CD4-positive, alpha-beta T cell treated with Interleukin-12 subunit alpha and Interleukin-12 subunit beta, for 1 hour (primary cell): ENCODE measurements at regions not wholly inside any gene's neighbourhood (a gene's known extent, or its start where the extent isn't known, plus 50 kb on each side); places are given as distances from the start of the nearest gene placed in this dataset.

Experiments
- DNase-seq: peaks from one replicate; pipeline ENCODE4 v3.0.0-alpha.2; 2020

GRCh38 chr2:155748131-155748530, 584.4 kb downstream of the NR4A2 start:
- no peak for DNase-seq

- no peak for DNase-seq
Observed at GRCh38 chr2:155747531-155747930, 585.0 kb downstream of the NR4A2 start.

GRCh38 chr2:155733091-155733853, 599.2 kb downstream of the NR4A2 start:
- DNase-seq = no peak

- DNase-seq = no peak
Observed at GRCh38 chr2:155730804-155731203, 601.7 kb downstream of the NR4A2 start.

GRCh38 chr2:155727187-155727895, 605.2 kb downstream of the NR4A2 start:
- DNase-seq = no peak

DNA sequence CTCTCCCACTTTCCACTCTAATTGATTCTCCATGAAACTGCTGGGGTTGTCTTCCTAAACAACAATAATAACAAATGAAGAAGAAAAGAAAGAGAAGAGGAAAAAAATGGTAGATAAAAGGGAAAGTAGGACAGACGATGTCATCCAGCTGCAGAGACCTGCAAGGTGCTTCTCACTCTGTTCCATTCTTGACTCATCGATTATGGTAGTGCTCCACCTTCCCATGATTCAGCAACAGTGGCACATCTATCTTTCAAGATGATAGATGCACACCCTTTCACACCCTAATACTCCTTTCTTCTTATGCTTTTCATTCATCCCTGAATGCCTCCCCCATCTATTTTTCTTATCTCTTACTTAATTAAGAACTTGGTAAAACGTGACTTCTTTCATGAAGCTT, 610.2 kb downstream of the NR4A2 start:
- DNase-seq = no peak

DNA sequence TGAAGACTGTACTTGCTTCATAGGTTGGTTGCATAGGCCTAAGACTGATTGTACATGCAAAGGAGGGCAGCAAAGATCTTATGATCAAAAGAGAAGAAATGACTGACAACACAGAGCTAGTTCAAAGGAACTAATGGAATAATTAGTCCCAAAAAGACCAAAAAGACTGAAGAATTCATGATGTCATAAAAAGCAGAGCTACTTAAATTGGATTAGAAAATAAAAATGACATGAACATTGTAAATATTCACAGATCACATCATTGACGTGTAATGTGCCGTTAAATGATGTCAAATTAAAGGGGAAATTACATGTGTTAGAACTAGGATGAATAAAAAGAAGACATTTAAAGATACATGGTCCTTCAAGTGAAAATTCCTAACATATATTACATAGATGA, 616.8 kb downstream of the NR4A2 start:
- no peak for DNase-seq

DNA sequence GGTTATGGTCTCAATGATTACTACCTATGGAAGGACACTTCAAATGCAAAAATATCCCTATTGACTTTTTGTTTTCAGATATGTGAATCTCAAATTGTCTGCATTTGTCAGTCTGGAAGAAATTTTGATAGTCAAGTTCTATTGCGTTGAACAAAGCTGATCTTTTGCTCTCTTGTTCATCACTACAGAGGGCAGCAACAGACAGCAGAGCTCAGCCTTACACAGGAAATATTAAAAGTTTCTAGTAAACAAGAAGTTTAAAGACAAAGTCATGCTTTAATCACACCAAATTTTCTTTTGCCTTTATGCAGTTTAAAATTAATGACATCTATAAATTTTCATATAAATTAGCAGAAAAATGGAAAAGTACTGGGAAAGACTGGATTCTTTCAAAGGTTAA, 617.5 kb downstream of the NR4A2 start:
- no peak for DNase-seq

- no peak for DNase-seq
Observed at GRCh38 chr2:155708071-155708470, 624.5 kb downstream of the NR4A2 start.

- DNase-seq = no peak
Observed at GRCh38 chr2:155703917-155704316, 628.6 kb downstream of the NR4A2 start.

- DNase-seq = no peak
Observed at GRCh38 chr2:155703048-155703447, 629.5 kb downstream of the NR4A2 start.

- DNase-seq = no peak
Observed at GRCh38 chr2:155701721-155702120, 630.8 kb downstream of the NR4A2 start.

DNA sequence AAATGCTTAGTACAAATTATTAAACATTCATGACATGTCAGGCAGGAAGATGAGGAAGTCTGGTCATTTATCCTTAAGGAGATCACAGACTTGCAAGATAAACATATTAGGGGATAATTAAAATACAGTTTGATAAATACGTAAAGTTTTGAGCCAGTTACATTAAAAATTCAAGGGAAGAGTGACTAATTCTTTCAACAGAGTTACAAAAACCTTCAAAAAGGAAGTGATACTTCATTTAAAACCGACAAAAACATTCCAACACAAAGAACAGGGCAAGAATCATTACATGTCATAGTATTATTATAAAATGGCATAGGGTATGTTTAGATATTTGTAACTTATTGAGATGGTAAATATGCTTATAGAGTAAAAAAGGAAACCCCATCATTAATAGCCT, 636.0 kb downstream of the NR4A2 start:
- no peak for DNase-seq

GRCh38 chr2:155695505-155695904, 637.0 kb downstream of the NR4A2 start:
- no peak for DNase-seq

- no peak for DNase-seq
Observed at GRCh38 chr2:155692856-155693255, 639.7 kb downstream of the NR4A2 start.

DNA sequence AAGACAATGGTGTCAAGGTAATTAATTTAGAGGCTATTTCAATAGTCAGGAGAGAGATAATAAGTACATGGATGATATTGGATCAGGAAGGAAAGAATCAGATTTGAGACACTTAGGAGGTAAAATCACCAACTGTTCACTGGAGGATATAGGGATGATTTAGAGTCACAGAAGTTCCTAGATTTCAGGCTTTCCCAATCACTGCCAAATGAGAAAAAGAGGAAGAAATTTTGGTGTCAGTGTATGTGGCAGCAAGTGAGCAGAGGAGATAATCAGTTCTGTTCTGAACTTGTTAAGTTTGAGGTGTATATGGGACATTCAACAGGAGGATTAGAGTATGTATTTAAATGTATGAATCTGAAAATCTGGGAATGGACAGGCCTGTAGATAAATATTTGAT, 640.4 kb downstream of the NR4A2 start:
- DNase-seq = no peak

GRCh38 chr2:155690785-155691184, 641.7 kb downstream of the NR4A2 start:
- DNase-seq = no peak

- no peak for DNase-seq
Observed at GRCh38 chr2:155689791-155690190, 642.7 kb downstream of the NR4A2 start.

- DNase-seq = no peak
Observed at GRCh38 chr2:155687181-155687580, 645.3 kb downstream of the NR4A2 start.

DNA sequence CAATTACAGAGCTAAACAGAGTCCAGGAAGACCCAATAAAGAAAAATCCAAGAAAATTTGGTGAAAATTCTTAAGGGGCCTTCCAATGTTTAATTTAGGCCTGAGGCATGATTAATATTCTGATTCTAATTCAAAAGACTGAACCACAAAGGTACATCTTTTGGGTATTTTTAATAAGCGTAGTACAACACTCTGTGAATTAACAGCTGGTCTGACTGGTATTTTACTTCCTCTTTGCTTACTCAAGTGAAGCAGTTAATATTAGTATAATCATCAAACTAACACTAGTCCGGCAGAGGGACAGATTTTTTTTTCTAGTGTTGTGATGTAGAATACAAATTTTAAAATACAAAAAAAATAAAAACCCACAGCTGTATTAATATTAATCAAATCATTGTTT, 652.9 kb downstream of the NR4A2 start:
- DNase-seq = no peak

DNA sequence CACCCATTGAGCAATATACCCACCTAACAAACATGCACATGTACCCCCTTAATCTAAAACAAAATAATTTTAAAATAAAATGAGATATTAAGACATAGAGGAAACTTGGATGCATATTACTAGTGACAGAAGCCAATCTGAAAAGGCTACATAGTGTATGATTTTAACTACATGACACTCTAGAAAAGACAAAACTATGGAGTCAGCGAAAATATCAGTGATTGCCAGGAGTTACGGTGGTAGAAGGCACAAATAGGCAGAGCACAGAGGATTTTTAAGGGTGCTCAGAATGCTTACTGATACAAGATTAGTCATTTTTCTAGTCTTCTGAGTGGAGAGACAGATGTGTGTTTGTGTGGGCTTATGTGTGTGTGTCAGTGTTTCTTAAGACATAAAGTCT, 656.6 kb downstream of the NR4A2 start:
- DNase-seq = no peak

DNA sequence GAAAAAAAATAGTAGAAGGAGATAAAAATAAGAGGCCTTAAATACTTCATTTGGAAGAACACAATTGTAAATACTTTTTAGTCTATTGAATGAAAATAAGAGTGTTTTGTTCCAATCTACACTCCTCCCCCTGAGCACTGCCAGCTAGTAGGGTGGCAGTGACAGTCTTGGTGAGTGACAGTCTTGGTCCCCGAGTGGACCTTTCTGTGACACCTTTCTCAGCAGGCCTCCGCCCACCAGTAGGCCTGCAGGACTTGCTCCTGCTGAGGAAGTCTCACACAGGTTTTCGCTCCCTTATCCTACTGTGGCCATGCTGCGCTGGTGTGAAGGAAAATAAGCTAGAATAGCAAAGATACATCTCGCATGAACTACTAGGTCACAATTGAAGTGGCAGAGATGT, 666.8 kb downstream of the NR4A2 start:
- DNase-seq = no peak

- DNase-seq = no peak
Observed at GRCh38 chr2:155663265-155663664, 669.3 kb downstream of the NR4A2 start.

- no peak for DNase-seq
Observed at GRCh38 chr2:155662224-155662623, 670.3 kb downstream of the NR4A2 start.

GRCh38 chr2:155653176-155653575, 679.3 kb downstream of the NR4A2 start:
- no peak for DNase-seq
